ENCODE measurements at regions not wholly inside any gene's neighbourhood (a gene's known extent, or its start where the extent isn't known, plus 50 kb on each side); places are given as distances from the start of the nearest gene placed in this dataset.

GRCh38 chr12:91990525-91990924 lies 155.1 kb downstream of the BTG1 start:
- TF ChIP-seq REST (IDR thresholded peaks at IDR 0.05) (no peak), JUND (IDR thresholded peaks at IDR 0.05) (no peak), EGR1 (IDR thresholded peaks at IDR 0.05; ENCODE audit: low read depth in 2 of 2) (no peak), CTCF (IDR thresholded peaks at IDR 0.05; ENCODE audit: low read depth, low read length, missing input control) (no peak), ATF3 (IDR thresholded peaks at IDR 0.05) (no peak), FOXA1 (IDR thresholded peaks at IDR 0.05) (no peak), RAD21 (IDR thresholded peaks at IDR 0.05) (no peak), TAF1 (conservative IDR thresholded peaks at IDR 0.05) (no peak), HNF4G (IDR thresholded peaks at IDR 0.05) (no peak), NR2F2 (IDR thresholded peaks at IDR 0.05) (no peak), GABPA (IDR thresholded peaks at IDR 0.05 in 1 of 2, conservative IDR thresholded peaks at IDR 0.05 in 1 of 2) (no peak), RXRA (IDR thresholded peaks at IDR 0.05) (no peak)

All from liver (tissue), 3 donors.